K562 (cell line): ENCODE measurements at regions not wholly inside any gene's neighbourhood (a gene's known extent, or its start where the extent isn't known, plus 50 kb on each side); places are given as distances from the start of the nearest gene placed in this dataset.

Experiments used
- ARHGAP35 ChIP-seq: fragments of 450-650 bp; IDR thresholded peaks from 2 replicates; pipeline ENCODE4 v1.6.1; 2018; ENCODE audit not compliant: partially characterized antibody
- CEBPG ChIP-seq, 3 experiments: fragments of 200-800 bp in 1 of 3; sonication (Bioruptor generic) in 1 of 3; sonication (generic) in 1 of 3; formaldehyde crosslinking in 1 of 3; IDR thresholded peaks in 2 of 3; conservative IDR thresholded peaks in 1 of 3; 2 replicates each; pipeline versions ENCODE4 v1.6.1 to v1.8.0; 2016 to 2022; ENCODE audit warnings: missing compliant biosample characterization in 2 of 3, missing genetic modification characterization in 2 of 3, mild to moderate bottlenecking in 1 of 3, missing genetic modification reagents in 1 of 3
- GABPB2 ChIP-seq: fragments of 250-450 bp; sonication (Bioruptor Pico); conservative IDR thresholded peaks from 2 replicates; pipeline ENCODE4 v1.5.1; 2021; ENCODE audit warnings: mild to moderate bottlenecking
- IRF2 ChIP-seq: sonication (generic); formaldehyde crosslinking; IDR thresholded peaks from 2 replicates; pipeline ENCODE4 v1.8.1; 2022; ENCODE audit warnings: mild to moderate bottlenecking, missing genetic modification reagents
- MXD1 ChIP-seq: fragments of 250-450 bp; sonication (Bioruptor Pico); IDR thresholded peaks from 2 replicates; pipeline ENCODE4 v1.8.0; 2021; ENCODE audit warnings: borderline replicate concordance, mild to moderate bottlenecking, moderate library complexity; ENCODE audit not compliant: poor library complexity, severe bottlenecking
- NKRF ChIP-seq: fragments of 450-650 bp; IDR thresholded peaks from 2 replicates; pipeline ENCODE4 v1.6.1; 2016; ENCODE audit warnings: borderline replicate concordance
- NR2C1 ChIP-seq, 2 experiments: fragments of 450-650 bp; IDR thresholded peaks; 2 replicates each; pipeline ENCODE4 v1.6.1; 2017; ENCODE audit warnings: mild to moderate bottlenecking in 2 of 2, antibody characterized with exemption in 1 of 2, inconsistent platforms in 1 of 2, missing compliant biosample characterization in 1 of 2, missing genetic modification characterization in 1 of 2
- PCBP1 ChIP-seq: fragments of 200-400 bp; formaldehyde crosslinking; IDR thresholded peaks from 2 replicates; pipeline ENCODE4 v1.6.1; 2018; ENCODE audit warnings: mild to moderate bottlenecking, low read depth, low read length; ENCODE audit not compliant: poor library complexity, severe bottlenecking
- POLR2G ChIP-seq: fragments of 200-400 bp; formaldehyde crosslinking; IDR thresholded peaks from 2 replicates; pipeline ENCODE4 v1.6.1; 2017; ENCODE audit warnings: low read depth, mild to moderate bottlenecking, antibody characterized with exemption, low read length, moderate library complexity
- SRSF9 ChIP-seq: fragments of 200-400 bp; formaldehyde crosslinking; IDR thresholded peaks from 2 replicates; pipeline ENCODE4 v1.6.1; 2017; ENCODE audit warnings: low read depth, low read length, borderline replicate concordance
- THAP7 ChIP-seq: fragments of 250-450 bp; sonication (Bioruptor Pico); IDR thresholded peaks from 2 replicates; pipeline ENCODE4 v1.5.0; 2021
- ZFP36 ChIP-seq: fragments of 150-350 bp; IDR thresholded peaks from 2 replicates; pipeline ENCODE4 v1.6.1; 2018; ENCODE audit warnings: low read length, low read depth; ENCODE audit not compliant: partially characterized antibody
- ZFX ChIP-seq: sonication (generic); formaldehyde crosslinking; IDR thresholded peaks from 2 replicates; pipeline ENCODE4 v1.8.0; 2022; ENCODE audit warnings: mild to moderate bottlenecking, missing genetic modification reagents, moderate library complexity
- ZKSCAN1 ChIP-seq: fragments of 150-350 bp; IDR thresholded peaks from 2 replicates; pipeline ENCODE4 v1.6.1; 2016; ENCODE audit warnings: low read depth, low read length
- ZNF316 ChIP-seq: fragments of 450-650 bp; IDR thresholded peaks from 2 replicates; pipeline ENCODE4 v1.6.1; 2016
- ZNF407 ChIP-seq: fragments of 450-650 bp; IDR thresholded peaks from 2 replicates; pipeline ENCODE4 v1.6.1; 2016; ENCODE audit warnings: low read depth
- ZNF445 ChIP-seq: fragments of 250-450 bp; sonication (Bioruptor Pico); IDR thresholded peaks from 2 replicates; pipeline ENCODE4 v1.4.0; 2020; ENCODE audit warnings: low read depth, mild to moderate bottlenecking, moderate library complexity

GRCh38 chr18:1468550-1468949 is 563.9 kb downstream of the ADCYAP1 start (continued):
- TF ChIP-seq ZNF407: no peak
- no peak for TF ChIP-seq THAP7 (CRISPR knock-in tag)
- TF ChIP-seq SRSF9: no peak
- TF ChIP-seq ZFX (CRISPR knock-in tag): no peak
- no peak for TF ChIP-seq NR2C1 (IDR thresholded peaks at IDR 0.05)
- TF ChIP-seq NR2C1 (tag; IDR thresholded peaks at IDR 0.05): peak; percentile 60; the same call in 1 of the 2 replicates
- TF ChIP-seq NKRF: no peak
- TF ChIP-seq ZNF316: no peak
- TF ChIP-seq MXD1 (CRISPR knock-in tag): no peak
- no peak for TF ChIP-seq ARHGAP35
- TF ChIP-seq ZKSCAN1: no peak
- no peak for TF ChIP-seq POLR2G
- no peak for TF ChIP-seq GABPB2
- no peak for TF ChIP-seq CEBPG (CRISPR knock-in tag; IDR thresholded peaks at IDR 0.05)
- no peak for TF ChIP-seq CEBPG (tag; conservative IDR thresholded peaks at IDR 0.05 in 1 of 2, IDR thresholded peaks at IDR 0.05 in 1 of 2)
- no peak for TF ChIP-seq IRF2 (CRISPR knock-in tag)
- TF ChIP-seq ZFP36: no peak
- no peak for TF ChIP-seq ZNF445 (CRISPR knock-in tag)
- no peak for TF ChIP-seq PCBP1
